ENCODE measurements at regions not wholly inside any gene's neighbourhood (a gene's known extent, or its start where the extent isn't known, plus 50 kb on each side); places are given as distances from the start of the nearest gene placed in this dataset.

DNA sequence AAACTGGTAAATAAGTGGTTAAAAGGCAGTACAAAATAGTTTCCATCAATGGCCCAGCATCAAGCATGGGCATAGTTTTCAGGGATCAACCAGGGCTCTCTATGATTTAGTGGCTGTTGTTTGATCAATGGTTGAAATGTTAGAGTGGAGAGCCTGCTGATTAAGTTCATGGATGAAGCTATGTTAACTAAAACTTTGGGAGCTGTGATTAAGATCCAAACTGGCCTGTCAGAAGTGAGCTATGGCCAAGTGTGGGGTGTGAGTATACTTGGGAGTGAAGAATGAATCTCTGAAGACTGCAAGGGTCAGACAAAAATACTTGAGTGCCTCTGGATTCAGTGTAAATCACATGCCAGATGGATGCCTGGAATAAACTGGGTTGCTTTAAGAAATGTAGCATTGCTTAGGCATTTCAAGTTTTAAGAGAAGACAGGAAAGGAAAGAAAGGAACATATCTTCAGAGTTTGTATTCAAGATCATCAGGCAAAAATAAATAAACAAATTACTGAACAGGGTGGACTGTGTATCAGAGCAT, 422.2 kb upstream of the ADAMTS9 start:
- no peak for DNase-seq

- no peak for DNase-seq
These were observed 419.4 kb upstream of the ADAMTS9 start for GRCh38 chr3:65107174-65107573.

- no peak for DNase-seq
These were observed 413.6 kb upstream of the ADAMTS9 start for GRCh38 chr3:65101450-65101849.

DNA sequence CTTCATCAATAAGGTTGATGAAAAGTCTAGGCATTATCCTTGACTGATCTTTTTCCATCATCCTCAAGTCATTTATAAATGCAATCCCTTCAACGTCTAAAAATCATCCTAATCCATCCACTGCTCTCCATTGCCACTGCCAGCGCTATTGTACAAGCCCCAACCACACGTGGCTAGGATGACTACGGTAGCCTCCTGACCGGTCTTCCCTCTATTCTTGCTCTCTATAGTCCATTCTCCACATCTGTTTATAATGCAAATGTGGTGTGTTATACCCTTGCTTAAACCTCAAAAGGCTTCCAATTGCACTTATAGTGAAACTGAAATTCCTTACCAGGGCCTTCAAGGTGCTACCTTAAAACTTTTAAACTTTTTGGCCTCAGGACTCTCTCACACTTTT, 410.6 kb upstream of the ADAMTS9 start:
- DNase-seq = no peak

DNA sequence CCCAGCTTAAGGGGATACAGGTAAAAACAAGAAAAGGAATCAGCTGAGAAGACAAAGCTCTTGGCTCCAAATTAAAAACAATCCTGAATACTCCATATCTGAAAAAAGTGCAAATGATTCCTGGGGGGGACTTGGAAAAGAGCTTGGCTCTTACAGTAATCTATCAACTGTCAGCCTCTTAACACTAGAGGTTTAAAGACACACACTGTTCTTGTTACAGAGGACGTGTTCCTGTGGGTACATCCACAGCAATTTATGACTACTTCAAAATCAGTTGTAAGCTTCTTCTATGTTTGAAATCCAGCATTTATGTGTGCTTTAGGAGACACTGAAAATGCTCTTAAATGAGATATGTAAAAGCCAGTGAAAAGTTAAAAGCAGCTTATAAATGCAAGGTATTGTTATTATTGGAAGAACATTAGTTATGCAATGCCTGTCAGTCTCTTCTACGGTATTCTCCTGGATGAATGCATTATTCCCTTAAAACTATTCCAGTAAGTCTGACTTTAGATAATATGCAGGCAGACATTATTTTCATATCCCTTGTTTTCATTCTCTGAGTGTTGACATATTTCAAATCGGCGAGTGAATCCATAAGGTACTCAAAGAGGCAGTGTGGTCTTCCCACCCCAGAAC, 408.4 kb upstream of the ADAMTS9 start:
- no peak for DNase-seq

- DNase-seq = no peak
These were observed 406.9 kb upstream of the ADAMTS9 start for GRCh38 chr3:65094723-65095122.

- no peak for DNase-seq
These were observed 405.8 kb upstream of the ADAMTS9 start for GRCh38 chr3:65093641-65094040.

DNA sequence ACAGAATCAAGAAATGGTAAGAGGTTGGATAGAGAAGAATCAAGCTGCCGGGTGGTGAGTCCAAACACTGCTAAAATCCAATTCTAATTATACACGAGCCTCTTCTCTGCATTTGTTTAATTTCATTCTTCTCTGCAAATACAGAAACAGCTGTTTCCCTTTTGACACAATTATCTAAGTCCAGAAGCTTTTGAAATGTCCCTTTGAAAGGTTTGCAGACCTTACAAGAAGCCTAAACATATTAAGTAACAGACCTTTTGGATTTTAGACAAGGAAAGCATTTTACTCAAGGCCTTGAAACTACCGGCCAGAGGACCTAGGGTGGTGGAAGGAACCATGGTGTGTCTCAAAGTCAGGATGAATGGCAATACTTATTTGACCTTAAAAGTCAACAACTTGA, 403.8 kb upstream of the ADAMTS9 start:
- no peak for DNase-seq

DNA sequence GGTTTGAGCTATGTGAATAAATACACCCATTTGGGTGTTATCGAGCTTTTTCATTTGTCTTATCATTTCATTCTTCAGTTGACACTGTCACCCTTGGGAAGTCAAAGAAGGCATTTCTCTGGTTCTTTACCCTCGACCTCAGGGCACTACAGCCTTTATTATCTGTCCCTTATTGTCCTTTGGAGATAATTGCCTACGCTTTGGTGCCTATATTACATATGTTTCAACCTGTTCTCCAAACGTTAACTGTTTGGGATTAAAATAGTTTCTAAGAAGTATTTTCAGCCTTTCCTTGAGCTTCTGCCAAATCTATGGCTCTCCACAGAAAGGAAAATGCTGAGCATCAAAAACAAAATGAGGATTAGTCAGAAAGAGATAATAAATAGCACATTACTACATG, 395.4 kb upstream of the ADAMTS9 start:
- no peak for DNase-seq

DNA sequence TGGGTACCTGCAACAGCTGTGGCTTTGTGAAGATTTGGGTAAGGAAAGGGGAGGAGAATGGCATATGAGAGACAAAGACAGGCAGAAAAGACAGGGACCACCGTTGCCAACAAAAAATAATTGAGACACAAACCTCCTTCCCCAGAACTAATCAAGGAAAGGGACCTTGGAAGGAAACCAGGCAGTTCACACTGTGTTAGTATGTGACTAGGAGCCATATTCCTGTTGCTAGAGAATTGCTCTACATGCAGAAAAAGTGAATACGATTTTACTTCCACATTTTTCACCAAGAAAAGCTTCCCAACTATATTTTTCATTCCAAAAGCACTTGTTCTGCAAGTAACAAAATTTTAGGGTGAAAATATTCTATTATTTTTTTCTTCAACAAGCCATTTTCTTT, 393.7 kb upstream of the ADAMTS9 start:
- no peak for DNase-seq

DNA sequence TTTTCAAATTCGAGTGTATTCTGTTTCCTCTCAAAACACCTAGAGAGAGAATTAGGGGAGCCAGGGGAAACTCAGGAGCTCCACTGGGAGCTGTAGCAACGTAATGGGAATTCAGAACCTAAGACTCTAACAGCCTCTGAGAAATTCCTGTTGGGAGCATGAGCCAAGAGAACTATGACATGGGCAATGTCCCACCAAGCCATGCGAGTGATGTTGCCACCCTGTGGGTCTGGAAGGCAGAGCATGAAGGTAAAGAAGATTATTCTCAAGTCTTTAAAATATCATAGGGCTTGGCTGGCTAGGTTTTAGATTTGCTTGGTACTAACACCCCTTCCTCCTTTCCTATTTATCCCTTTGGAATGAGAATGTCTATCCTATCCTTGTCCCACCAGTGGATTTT, 392.6 kb upstream of the ADAMTS9 start:
- DNase-seq = no peak

DNA sequence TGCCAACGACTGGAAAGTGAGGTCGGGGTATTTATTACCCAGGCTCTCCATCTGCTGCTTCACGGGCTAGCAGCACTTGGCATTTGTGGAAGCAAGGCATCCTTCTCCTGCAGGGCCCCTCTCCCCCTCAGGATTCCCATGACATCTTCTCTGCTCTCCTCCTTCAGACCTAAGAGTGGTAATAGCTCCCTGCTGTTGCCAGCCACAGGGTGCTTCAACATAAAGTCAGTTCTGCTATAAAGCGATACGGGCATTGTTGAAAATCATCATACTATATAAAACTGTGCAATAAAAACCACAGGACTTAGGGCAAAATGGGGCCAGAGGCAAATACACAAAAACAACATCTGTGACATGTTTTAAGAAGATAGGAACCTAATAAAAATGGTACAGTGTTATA, 391.8 kb upstream of the ADAMTS9 start:
- DNase-seq = no peak

GRCh38 chr3:65078748-65079147, 390.9 kb upstream of the ADAMTS9 start:
- DNase-seq = no peak

- no peak for DNase-seq
These were observed 389.3 kb upstream of the ADAMTS9 start for GRCh38 chr3:65077124-65077523.

GRCh38 chr3:65070968-65071367, 383.2 kb upstream of the ADAMTS9 start:
- no peak for DNase-seq

DNA sequence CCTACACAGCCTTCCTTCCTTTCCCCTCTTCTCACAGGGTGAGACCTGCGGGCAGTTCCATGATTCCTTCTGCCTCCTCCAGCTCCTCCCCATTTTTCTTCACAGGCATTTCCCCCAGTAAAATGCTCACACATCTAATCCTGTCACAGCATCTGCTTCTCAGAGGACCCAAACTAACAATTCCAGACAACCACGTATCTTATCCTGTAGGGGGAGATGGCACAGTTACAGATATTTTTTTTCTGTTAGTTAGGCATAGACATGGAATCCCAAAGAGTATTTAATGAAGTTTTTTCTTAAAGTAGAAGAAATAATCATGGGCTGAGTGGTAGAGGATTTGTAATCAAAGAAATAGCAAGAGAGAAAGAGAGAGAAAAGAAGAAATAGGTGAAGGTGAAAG, 373.1 kb upstream of the ADAMTS9 start:
- DNase-seq = no peak

GRCh38 chr3:65052101-65052500, 364.3 kb upstream of the ADAMTS9 start:
- no peak for DNase-seq

GRCh38 chr3:65048151-65048550, 360.4 kb upstream of the ADAMTS9 start:
- no peak for DNase-seq

DNA sequence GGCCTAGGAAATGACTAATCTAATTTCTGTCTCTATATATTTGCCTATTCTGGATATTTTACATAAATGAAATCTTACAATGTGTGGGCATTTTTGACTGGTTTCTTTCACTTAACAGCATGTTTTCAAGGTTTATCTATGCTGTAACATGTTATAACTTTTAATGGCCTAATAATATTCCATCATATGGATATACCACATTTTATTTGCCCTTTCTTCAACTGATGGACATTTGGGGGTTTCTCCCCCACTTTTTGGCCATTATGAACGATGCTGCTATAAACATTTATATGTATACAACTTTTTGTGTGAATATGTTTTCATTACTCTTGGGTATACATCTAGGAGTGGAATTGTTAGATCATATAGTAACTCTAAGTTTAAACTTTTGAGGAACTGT, 357.3 kb upstream of the ADAMTS9 start:
- DNase-seq = no peak

- DNase-seq = no peak
These were observed 356.6 kb upstream of the ADAMTS9 start for GRCh38 chr3:65044401-65044800.

- no peak for DNase-seq
These were observed 354.9 kb upstream of the ADAMTS9 start for GRCh38 chr3:65042675-65043074.

GRCh38 chr3:65039754-65040210, 352.0 kb upstream of the ADAMTS9 start:
- DNase-seq = no peak

DNA sequence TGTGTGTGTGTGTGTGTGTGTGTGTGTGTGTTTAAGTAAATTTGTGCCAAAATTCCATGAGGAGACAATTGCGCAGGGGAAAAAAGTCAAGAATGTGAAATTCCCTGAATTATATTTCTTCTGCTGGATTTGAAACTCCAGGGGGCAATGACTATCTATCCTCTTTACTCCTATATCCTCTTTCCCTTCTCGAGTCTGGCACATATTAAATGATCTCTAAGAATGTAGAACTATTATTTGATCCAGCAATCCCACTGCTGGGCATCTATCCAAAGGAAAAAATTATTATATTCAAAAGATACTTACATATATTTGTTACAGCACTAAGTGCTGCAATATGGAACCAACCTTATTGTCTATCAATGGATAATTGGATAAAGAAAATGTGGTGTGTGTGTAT, 350.1 kb upstream of the ADAMTS9 start:
- no peak for DNase-seq

GRCh38 chr3:65035246-65035645, 347.4 kb upstream of the ADAMTS9 start:
- no peak for DNase-seq

DNA sequence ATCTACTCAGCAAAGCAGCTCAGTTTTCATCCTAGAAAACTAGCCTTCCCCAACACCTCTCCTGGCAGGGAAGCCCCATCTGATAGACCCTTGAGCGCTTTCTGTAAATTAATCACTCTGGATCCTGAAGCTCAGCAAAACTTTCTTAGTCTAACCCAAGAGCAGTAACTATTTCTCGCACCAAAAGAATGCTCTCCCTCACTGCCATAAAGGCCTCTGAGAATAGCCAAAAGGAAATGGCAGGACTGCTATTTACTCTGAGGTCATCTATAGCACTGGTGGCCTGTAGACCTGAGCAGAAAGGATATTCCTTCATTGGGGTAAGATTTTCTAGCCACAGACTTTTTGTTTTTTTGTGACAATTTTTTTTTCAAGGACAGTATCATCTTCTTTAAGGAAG, 345.8 kb upstream of the ADAMTS9 start:
- DNase-seq = no peak

Data from MV-4-11 (cell line).